Thyroid gland (tissue), 4 donors: ENCODE measurements at regions not wholly inside any gene's neighbourhood (a gene's known extent, or its start where the extent isn't known, plus 50 kb on each side); places are given as distances from the start of the nearest gene placed in this dataset.

ENCODE experiments used
- CTCF ChIP-seq, 6 experiments: fragments of 200-600 bp in 3 of 6; fragments of 450-650 bp in 3 of 6; sonication (generic) in 3 of 6; IDR thresholded peaks; one replicate each; pipeline ENCODE4 v1.5.1; 2016 to 2019; ENCODE audit warnings: antibody characterized with exemption in 6 of 6, mild to moderate bottlenecking in 2 of 6, inconsistent platforms in 1 of 6, moderate library complexity in 1 of 6
- POLR2A ChIP-seq, 2 donors: fragments of 450-650 bp; IDR thresholded peaks; one replicate each; pipeline ENCODE4 v1.6.1; 2017; ENCODE audit warnings: antibody characterized with exemption in 2 of 2, mild to moderate bottlenecking in 2 of 2, moderate library complexity in 1 of 2

- TF ChIP-seq CTCF (IDR thresholded peaks at IDR 0.05), result no peak
- no peak for TF ChIP-seq POLR2A (IDR thresholded peaks at IDR 0.05)
Observed at GRCh38 chrX:26873736-26874135, 589.4 kb downstream of the PPP4R3C start.
